PC-9 (cell line): ENCODE measurements at regions not wholly inside any gene's neighbourhood (a gene's known extent, or its start where the extent isn't known, plus 50 kb on each side); places are given as distances from the start of the nearest gene placed in this dataset.

Experiments used
- CTCF ChIP-seq: fragments of 200-600 bp; sonication (generic); conservative IDR thresholded peaks from 2 replicates; pipeline ENCODE4 v1.6.1; 2017; ENCODE audit warnings: mixed run types, antibody characterized with exemption, mild to moderate bottlenecking, moderate library complexity
- EZH2 ChIP-seq: fragments of 200-600 bp; sonication (generic); IDR thresholded peaks from 2 replicates; pipeline ENCODE4 v1.8.0; 2017; ENCODE audit warnings: antibody characterized with exemption, low read depth

DNA sequence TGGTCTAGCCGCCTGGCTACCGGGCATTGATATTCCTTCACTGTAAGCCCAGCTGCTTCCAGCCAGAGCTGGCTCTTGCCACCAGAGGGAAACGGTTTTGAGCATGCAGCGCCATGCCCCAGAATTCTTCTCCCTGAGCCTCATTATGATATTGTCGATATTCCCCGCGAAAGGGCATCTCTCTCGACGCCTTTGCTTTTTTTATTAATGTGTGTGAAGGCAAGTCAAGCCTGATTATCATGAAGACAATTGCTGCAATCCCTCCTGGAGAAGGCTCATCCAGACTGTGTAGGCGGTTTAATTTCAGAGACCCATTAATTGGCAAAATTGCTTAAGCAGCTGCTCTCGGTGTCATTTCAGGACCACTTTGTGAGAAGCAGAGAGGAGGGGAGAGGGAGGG is 321.2 kb upstream of the TLE3 start:
- no peak for TF ChIP-seq CTCF
- TF ChIP-seq EZH2, result no peak
